AML-193 (cell line): ENCODE measurements at regions not wholly inside any gene's neighbourhood (a gene's known extent, or its start where the extent isn't known, plus 50 kb on each side); places are given as distances from the start of the nearest gene placed in this dataset.
"Not testable (repeated sequence)": the region's sequence is repeated elsewhere in the genome, so short reads cannot be mapped to it uniquely, and the experiment has no call there.

Experiments used
- DNase-seq, 2 experiments: peaks; one replicate each; lab custom pipeline; 2025; lab: John Stamatoyannopoulos, UW

- DNase-seq, result no peak
Measured at GRCh38 chr5:121100931-121101330, 636.8 kb downstream of the PRR16 start.

DNA sequence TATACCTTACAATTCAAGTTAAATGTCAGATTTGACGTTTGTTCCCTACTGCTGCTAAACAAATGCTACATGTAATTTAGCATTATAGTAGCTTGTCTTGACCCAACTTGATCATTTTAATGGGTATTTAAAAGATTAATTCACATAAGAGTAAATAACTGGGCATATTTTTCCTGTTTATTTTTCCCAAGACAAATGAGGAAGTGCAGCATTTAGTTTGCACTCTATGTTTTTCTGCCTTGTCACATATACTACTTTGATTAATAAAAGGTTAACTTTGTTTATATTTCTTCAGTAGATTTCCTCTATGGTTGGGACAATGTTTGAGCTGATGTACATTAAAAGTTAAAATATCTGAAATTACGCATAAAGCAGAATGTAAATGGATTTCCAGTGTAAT, 641.8 kb downstream of the PRR16 start:
- no peak for DNase-seq

DNA sequence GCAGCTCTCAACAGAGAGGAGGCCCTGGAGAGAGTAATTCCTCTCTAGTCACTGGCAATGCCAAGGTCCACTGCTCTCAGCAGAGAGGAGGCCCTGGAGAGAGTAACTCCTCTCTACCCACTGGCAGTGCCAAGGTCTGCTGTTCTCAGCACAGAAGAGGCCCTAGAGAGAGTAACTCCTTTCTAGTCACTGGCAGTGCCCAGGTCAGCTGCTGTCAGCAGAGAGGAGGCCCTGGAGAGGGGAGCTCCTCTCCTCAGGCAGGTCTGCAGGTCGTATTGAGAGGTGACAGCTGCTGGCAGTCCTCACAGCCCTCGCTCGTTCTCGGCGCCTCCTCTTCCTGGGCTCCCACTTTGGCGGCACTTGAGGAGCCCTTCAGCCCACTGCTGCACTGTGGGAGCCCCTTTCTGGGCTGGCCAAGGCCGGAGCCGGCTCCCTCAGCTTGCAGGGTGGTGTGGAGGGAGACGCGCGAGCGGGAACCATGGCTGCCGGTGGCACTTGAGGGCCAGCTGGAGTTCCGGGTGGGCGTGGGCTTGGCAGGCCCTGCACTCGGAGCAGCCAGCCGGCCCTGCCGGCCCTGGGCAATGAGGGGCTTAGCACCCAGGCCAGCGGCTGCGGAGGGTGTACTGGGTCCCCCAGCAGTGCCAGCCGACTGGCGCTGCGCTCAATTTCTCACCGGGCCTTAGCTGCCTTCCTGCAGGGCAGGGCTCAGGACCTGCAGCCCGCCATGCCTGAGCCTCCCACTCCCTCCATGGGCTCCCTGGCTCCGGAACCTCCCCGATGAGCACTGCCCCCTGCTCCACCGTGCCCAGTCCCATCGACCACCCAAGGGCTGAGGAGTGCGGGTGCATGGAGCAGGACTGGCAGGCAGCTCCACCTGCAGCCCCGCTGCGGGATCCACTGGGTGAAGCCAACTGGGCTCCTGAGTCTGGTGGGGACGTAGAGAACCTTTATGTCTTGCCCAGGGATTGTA, 642.9 kb downstream of the PRR16 start:
- not testable (repeated sequence) for DNase-seq

- no peak for DNase-seq
Measured at GRCh38 chr5:121108725-121109124, 644.6 kb downstream of the PRR16 start.

DNA sequence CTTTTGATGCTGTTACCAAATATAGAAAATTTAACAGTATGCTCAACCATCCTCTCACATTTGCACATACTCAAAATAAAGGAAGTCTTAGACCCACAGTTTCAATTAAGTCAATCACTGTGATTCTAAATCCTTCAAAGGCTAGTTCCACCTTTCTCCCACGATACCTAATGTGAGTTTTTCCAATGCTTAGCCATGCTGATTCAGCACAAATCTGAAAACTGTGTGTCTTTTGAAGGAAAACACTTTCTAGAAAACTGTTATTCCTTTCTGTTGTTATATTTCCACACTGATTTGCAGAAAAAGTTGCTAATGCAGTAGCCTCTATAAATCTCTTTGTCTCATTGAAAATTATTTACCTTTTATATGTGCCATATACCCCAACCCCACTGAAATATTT, 645.7 kb downstream of the PRR16 start:
- no peak for DNase-seq

GRCh38 chr5:121121786-121122185, 657.7 kb downstream of the PRR16 start:
- no peak for DNase-seq

DNA sequence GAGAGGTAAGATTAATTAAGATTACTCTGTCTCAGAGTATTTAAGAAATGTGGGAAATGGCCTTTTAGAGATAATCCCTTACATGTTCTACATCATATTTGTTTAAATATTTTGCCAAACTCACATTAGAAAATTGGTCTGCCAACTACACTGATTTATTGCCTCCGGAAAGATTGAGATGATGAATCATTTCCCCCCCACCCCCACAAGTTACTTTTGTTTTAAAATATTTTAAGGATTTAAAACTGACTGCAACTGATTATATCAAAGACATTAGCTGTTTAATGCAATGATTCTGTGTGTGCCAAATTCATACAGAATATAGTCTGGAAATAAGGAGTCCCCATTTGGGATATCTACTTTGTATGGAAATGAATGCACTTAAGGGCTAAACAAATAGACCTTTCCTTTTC, 674.4 kb downstream of the PRR16 start:
- DNase-seq, result no peak

- no peak for DNase-seq
Measured at GRCh38 chr5:121138952-121139351, 674.9 kb downstream of the PRR16 start.

- DNase-seq, result no peak
Measured at GRCh38 chr5:121144764-121145163, 680.7 kb downstream of the PRR16 start.

DNA sequence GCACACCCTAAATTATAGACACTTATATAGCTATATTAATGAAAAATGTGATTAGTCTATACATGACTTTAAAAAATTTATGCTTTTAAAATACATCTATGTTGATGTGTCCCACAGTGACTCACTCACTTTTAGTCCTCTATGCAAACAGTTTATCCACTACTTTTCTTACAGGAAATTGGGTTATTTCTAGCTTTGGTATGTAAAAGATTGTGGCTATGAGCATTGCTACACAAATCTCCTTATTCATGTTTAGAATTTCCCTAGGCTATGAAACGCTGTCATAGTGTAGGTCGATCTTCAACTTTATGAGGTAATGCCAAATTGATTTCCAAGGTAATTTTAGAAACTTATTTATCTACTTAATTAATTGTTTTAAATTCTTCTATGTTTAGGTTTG, 687.4 kb downstream of the PRR16 start:
- no peak for DNase-seq

DNA sequence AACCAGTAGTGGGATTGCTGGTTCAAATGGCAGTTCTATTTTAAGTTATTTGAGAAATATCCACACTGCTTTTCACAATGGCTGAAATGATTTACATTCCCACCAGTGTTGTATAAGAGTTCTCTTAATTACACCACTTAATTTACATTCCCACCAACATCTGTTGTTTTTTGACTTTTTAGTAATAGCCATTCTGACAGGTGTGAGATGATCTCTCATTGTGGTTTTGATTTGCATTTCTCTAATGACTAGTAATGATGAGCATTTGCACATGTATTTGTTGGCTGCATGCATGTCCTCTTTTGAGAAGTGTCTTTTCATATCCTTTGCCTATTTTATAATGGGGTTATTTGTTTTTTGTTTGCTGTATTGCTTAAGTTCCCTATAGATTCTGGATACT, 688.3 kb downstream of the PRR16 start:
- no peak for DNase-seq

DNA sequence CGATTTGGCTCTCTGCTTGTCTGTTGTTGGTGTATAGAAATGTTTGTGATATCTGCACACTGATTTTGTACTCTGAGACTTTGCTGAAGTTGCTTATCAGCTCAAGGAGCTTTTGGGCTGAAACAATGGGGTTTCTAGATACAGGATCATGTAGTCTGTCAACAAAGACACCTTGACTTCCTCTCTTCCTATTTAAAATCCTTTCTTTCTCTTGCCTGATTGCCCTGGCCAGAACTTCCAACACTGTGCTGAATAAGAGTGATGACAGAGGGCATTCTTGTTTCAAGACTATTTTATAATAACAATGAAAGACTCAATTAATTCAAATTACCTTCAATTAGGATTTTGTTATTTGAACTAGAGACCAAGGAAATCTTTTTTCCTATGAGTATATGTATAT, 692.5 kb downstream of the PRR16 start:
- DNase-seq, result no peak

DNA sequence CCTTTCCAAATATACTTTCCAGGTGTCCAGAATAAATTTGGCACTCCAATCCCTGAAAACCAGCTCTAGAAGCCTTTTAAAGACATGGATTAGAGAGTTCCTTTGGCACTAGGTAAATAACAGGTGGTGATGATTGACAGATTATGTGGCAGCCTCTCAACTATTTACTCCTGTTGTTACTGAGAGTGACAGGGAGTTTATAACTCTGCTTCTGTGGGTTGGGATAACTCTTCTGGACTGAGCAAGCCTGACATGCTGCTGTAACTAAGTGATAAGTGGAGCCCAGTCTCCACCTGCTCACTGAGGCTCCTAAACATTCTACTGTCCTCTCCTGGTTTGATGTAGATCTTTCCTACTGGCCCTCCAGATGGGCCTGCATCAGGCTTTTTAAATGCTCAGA, 693.2 kb upstream of the FTMT start:
- no peak for DNase-seq

- DNase-seq, result no peak
Measured at GRCh38 chr5:121160591-121160990, 691.1 kb upstream of the FTMT start.

- no peak for DNase-seq
Measured at GRCh38 chr5:121164632-121165031, 687.0 kb upstream of the FTMT start.

DNA sequence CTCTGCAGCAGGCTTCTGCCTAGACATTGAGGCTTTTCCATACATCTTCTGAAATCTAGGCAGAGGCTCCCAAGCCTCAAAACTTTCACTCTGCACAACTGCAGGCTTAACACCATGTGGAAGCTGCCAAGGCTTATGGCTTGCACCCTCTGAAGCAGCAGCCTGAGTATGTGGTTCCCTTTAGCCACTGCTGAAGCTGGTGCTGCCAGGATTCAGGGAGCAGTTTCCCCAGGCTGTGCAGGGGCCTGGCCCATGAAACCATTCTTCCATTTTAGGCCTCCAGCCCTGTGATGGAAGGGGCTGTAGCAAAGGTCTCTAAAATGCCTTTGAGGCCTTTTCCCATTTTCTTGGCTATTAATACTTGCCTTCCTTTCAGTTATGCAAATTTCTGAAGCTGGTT, 680.3 kb upstream of the FTMT start:
- no peak for DNase-seq

- DNase-seq, result no peak
Measured at GRCh38 chr5:121171834-121172233, 679.8 kb upstream of the FTMT start.

GRCh38 chr5:121174351-121174750, 677.3 kb upstream of the FTMT start:
- no peak for DNase-seq

- DNase-seq, result no peak
Measured at GRCh38 chr5:121175986-121176385, 675.7 kb upstream of the FTMT start.

- no peak for DNase-seq
Measured at GRCh38 chr5:121182788-121183490, 668.7 kb upstream of the FTMT start.

- no peak for DNase-seq
Measured at GRCh38 chr5:121188849-121189248, 662.8 kb upstream of the FTMT start.

DNA sequence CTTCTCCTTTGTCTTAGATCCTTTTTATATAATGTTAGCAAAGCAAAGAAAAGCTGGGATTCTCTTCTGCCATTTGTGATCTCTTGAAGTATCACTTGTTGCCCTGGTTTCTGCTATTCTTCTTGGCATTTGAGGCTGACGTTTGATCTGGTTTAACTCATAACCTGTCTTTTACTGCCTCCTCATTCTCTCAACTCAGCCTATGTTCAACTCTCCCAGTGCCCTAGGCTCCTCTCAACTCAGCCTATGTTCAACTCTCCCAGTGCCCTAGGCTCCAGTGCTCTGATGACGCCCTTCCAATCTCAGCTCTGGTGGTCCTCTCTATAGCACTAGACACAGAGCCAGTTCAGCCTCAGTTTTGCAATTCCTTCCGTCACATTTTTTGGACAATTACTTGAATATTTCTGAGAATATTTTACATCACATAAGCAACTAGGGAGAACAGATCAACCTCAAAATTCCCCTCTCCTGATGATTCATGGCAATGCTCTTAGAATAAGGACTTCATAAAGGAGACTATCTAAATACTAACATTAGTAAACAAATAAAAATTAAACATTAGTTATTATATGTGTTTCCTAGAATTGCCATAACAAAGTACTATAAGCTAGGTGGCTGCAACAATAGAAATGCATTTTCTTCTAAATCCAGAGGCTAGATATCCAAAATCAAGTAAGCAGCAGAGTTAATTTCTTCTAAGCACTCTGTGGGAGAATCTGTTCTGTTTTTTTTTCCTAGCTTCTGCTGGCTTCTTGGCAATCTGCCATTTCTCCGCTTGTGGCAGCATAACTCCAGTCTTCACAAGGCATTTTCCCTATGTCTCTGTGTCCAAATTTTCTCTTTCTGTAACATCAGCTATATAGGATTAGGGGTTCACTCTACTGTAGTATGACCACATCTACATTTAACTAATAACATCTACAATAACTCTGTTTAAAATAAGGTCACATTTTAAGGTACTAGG, 662.1 kb upstream of the FTMT start:
- DNase-seq, result no peak
